WTC11 (cell line): ENCODE measurements at regions not wholly inside any gene's neighbourhood (a gene's known extent, or its start where the extent isn't known, plus 50 kb on each side); places are given as distances from the start of the nearest gene placed in this dataset.

Experiments
- AFF4 ChIP-seq: sonication (generic); formaldehyde crosslinking; IDR thresholded peaks from 2 replicates; pipeline ENCODE4 v1.8.1; 2023; ENCODE audit warnings: mild to moderate bottlenecking, missing genetic modification reagents, borderline replicate concordance
- ATF2 ChIP-seq: sonication (generic); formaldehyde crosslinking; IDR thresholded peaks from 2 replicates; pipeline ENCODE4 v1.8.1; 2022; ENCODE audit warnings: low read depth, missing genetic modification reagents, borderline replicate concordance
- ATF3 ChIP-seq: sonication (generic); formaldehyde crosslinking; conservative IDR thresholded peaks from 2 replicates; pipeline ENCODE4 v1.8.1; 2022; ENCODE audit warnings: mild to moderate bottlenecking, missing genetic modification reagents
- ATF6 ChIP-seq: sonication (generic); formaldehyde crosslinking; IDR thresholded peaks from 2 replicates; pipeline ENCODE4 v1.8.1; 2023; ENCODE audit warnings: mild to moderate bottlenecking, missing genetic modification reagents
- CREB1 ChIP-seq: sonication (generic); formaldehyde crosslinking; IDR thresholded peaks from 2 replicates; pipeline ENCODE4 v1.8.0; 2023; ENCODE audit warnings: mild to moderate bottlenecking, missing genetic modification reagents
- CTCF ChIP-seq: fragments of 200-600 bp; IDR thresholded peaks from 2 replicates; pipeline ENCODE4 v1.8.0; 2022; ENCODE audit warnings: antibody characterized with exemption
- E2F4 ChIP-seq: sonication (generic); formaldehyde crosslinking; IDR thresholded peaks from 2 replicates; pipeline ENCODE4 v1.8.1; 2022; ENCODE audit warnings: low read depth, mild to moderate bottlenecking, moderate library complexity, missing genetic modification reagents, borderline replicate concordance
- ELF4 ChIP-seq: sonication (generic); formaldehyde crosslinking; IDR thresholded peaks from 2 replicates; pipeline ENCODE4 v1.8.1; 2022; ENCODE audit warnings: low read depth, mild to moderate bottlenecking, moderate library complexity, missing genetic modification reagents
- ETV6 ChIP-seq: sonication (generic); formaldehyde crosslinking; IDR thresholded peaks from 2 replicates; pipeline ENCODE4 v1.8.1; 2022; ENCODE audit warnings: mild to moderate bottlenecking, missing genetic modification reagents
- GTF2I ChIP-seq: fragments of 250-450 bp; sonication (Bioruptor Pico); conservative IDR thresholded peaks from 2 replicates; pipeline ENCODE4 v1.4.0; 2021; ENCODE audit warnings: mild to moderate bottlenecking
- IRF2 ChIP-seq: sonication (generic); formaldehyde crosslinking; IDR thresholded peaks from 2 replicates; pipeline ENCODE4 v1.8.0; 2022; ENCODE audit warnings: low read depth, missing genetic modification reagents, borderline replicate concordance
- PRRX2 ChIP-seq: fragments of 250-450 bp; sonication (Bioruptor Pico); IDR thresholded peaks from 2 replicates; pipeline ENCODE4 v1.8.0; 2021; ENCODE audit warnings: mild to moderate bottlenecking
- ZBTB21 ChIP-seq: sonication (generic); formaldehyde crosslinking; IDR thresholded peaks from 2 replicates; pipeline ENCODE4 v1.8.1; 2023; ENCODE audit warnings: mild to moderate bottlenecking, missing genetic modification reagents, borderline replicate concordance
- ZNF138 ChIP-seq: sonication (generic); formaldehyde crosslinking; conservative IDR thresholded peaks from 2 replicates; pipeline ENCODE4 v1.8.1; 2022; ENCODE audit warnings: mild to moderate bottlenecking, moderate library complexity, missing genetic modification reagents
- ZNF281 ChIP-seq: sonication (generic); formaldehyde crosslinking; IDR thresholded peaks from 2 replicates; pipeline ENCODE4 v1.8.0; 2023; ENCODE audit warnings: mild to moderate bottlenecking, missing genetic modification reagents
- ZNF396 ChIP-seq: fragments of 250-450 bp; sonication (Bioruptor Pico); IDR thresholded peaks from 2 replicates; pipeline ENCODE4 v1.8.0; 2021; ENCODE audit warnings: mild to moderate bottlenecking, moderate library complexity, borderline replicate concordance
- ZNF423 ChIP-seq: fragments of 250-450 bp; sonication (Bioruptor Pico); IDR thresholded peaks from 2 replicates; pipeline ENCODE4 v2.1.2; 2022; ENCODE audit warnings: mild to moderate bottlenecking, moderate library complexity
- ZSCAN18 ChIP-seq: fragments of 250-450 bp; sonication (Bioruptor Pico); IDR thresholded peaks from 2 replicates; pipeline ENCODE4 v2.1.2; 2022; ENCODE audit warnings: mild to moderate bottlenecking, moderate library complexity

- no peak for TF ChIP-seq ATF2 (CRISPR knock-in tag)
- TF ChIP-seq ZNF423 (CRISPR knock-in tag), result peak; percentile 94
- no peak for TF ChIP-seq ZSCAN18
- no peak for TF ChIP-seq PRRX2
- TF ChIP-seq ETV6 (CRISPR knock-in tag), result peak; percentile 68
- TF ChIP-seq GTF2I (CRISPR knock-in tag), result no peak
- TF ChIP-seq ELF4 (CRISPR knock-in tag), result no peak
- no peak for TF ChIP-seq ZNF138 (CRISPR knock-in tag)
- TF ChIP-seq ZBTB21, result no peak
- TF ChIP-seq ZNF396 (CRISPR knock-in tag), result no peak
- TF ChIP-seq E2F4 (CRISPR knock-in tag), result no peak
- TF ChIP-seq IRF2 (CRISPR knock-in tag), result no peak
- TF ChIP-seq ATF3 (CRISPR knock-in tag), result no peak
- no peak for TF ChIP-seq CREB1
- no peak for TF ChIP-seq ZNF281 (CRISPR knock-in tag)
- no peak for TF ChIP-seq ATF6
- TF ChIP-seq CTCF, result peak; percentile 87
- TF ChIP-seq AFF4 (CRISPR knock-in tag), result no peak
Observed at GRCh38 chr6:27772261-27773001, 139.8 kb downstream of the OR2B2 start (continued).
